ENCODE measurements at regions not wholly inside any gene's neighbourhood (a gene's known extent, or its start where the extent isn't known, plus 50 kb on each side); places are given as distances from the start of the nearest gene placed in this dataset.

DNA sequence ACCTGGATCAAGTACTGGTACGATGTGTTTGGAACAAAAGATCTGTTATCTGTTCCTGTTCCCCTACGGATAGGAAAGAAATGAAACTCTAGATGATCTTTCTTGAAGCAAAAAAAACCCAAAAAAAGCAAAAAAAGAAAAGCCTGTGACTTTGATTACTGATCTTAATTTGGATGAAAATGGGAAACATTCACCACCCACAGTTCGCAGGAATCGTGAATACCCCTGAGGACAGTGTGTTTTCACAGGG is 138.7 kb upstream of the LMNTD1 start:
- TF ChIP-seq CTCF (IDR thresholded peaks at IDR 0.05) = no peak
- no peak for TF ChIP-seq POLR2A (IDR thresholded peaks at IDR 0.05)
